SW480 (cell line): ENCODE measurements at regions not wholly inside any gene's neighbourhood (a gene's known extent, or its start where the extent isn't known, plus 50 kb on each side); places are given as distances from the start of the nearest gene placed in this dataset.
"Not testable (repeated sequence)": the region's sequence is repeated elsewhere in the genome, so short reads cannot be mapped to it uniquely, and the experiment has no call there.

Source experiments
- DNase-seq: peaks from one replicate; pipeline ENCODE4 v3.0.0-alpha.2; 2016; ENCODE audit warnings: low spot score

GRCh38 chr4:111959222-111959621 lies 186.0 kb upstream of the FAM241A start:
- DNase-seq: no peak

- DNase-seq: no peak
Measured at GRCh38 chr4:111960241-111960667, 185.0 kb upstream of the FAM241A start.

- DNase-seq: not testable (repeated sequence)
Measured at GRCh38 chr4:111961026-111961425, 184.2 kb upstream of the FAM241A start.

GRCh38 chr4:111961809-111962208 lies 183.4 kb upstream of the FAM241A start:
- no peak for DNase-seq

- no peak for DNase-seq
Measured at GRCh38 chr4:111963158-111963700, 182.0 kb upstream of the FAM241A start.

GRCh38 chr4:111977419-111977965 lies 167.8 kb upstream of the FAM241A start:
- DNase-seq: no peak

GRCh38 chr4:111979921-111980320 lies 165.3 kb upstream of the FAM241A start:
- no peak for DNase-seq

- no peak for DNase-seq
Measured at GRCh38 chr4:111982089-111982488, 163.2 kb upstream of the FAM241A start.

GRCh38 chr4:111984169-111984819 lies 161.0 kb upstream of the FAM241A start:
- no peak for DNase-seq

GRCh38 chr4:111985426-111985825 lies 159.8 kb upstream of the FAM241A start:
- DNase-seq: no peak

- DNase-seq: no peak
Measured at GRCh38 chr4:111986095-111986494, 159.2 kb upstream of the FAM241A start.

- DNase-seq: no peak
Measured at GRCh38 chr4:111988514-111988913, 156.7 kb upstream of the FAM241A start.

GRCh38 chr4:111989817-111990216 lies 155.4 kb upstream of the FAM241A start:
- no peak for DNase-seq

- no peak for DNase-seq
Measured at GRCh38 chr4:111991163-111991562, 154.1 kb upstream of the FAM241A start.

GRCh38 chr4:111991797-111992196 lies 153.5 kb upstream of the FAM241A start:
- no peak for DNase-seq

- no peak for DNase-seq
Measured at GRCh38 chr4:111992351-111993168, 152.7 kb upstream of the FAM241A start.

- DNase-seq: no peak
Measured at GRCh38 chr4:111994392-111994791, 150.9 kb upstream of the FAM241A start.

GRCh38 chr4:111997785-111998184 lies 147.5 kb upstream of the FAM241A start:
- DNase-seq: no peak

- no peak for DNase-seq
Measured at GRCh38 chr4:111999801-112000200, 145.5 kb upstream of the FAM241A start.

GRCh38 chr4:112001041-112001440 lies 144.2 kb upstream of the FAM241A start:
- DNase-seq: no peak

GRCh38 chr4:112002248-112002661 lies 143.0 kb upstream of the FAM241A start:
- DNase-seq: no peak

GRCh38 chr4:112003231-112003907 lies 141.9 kb upstream of the FAM241A start:
- no peak for DNase-seq
